Sigmoid colon (tissue), 6 donors: ENCODE measurements at regions not wholly inside any gene's neighbourhood (a gene's known extent, or its start where the extent isn't known, plus 50 kb on each side); places are given as distances from the start of the nearest gene placed in this dataset.

Experiments used
- DNase-seq: peaks from one replicate; pipeline ENCODE4 v3.0.0-alpha.2; 2019
- H3K27ac ChIP-seq, 4 donors: fragments of 200-600 bp; sonication (generic); one replicate each; pipeline ENCODE4 v1.5.1; 2016 to 2019; ENCODE audit warnings: mild to moderate bottlenecking in 1 of 4
- H3K27me3 ChIP-seq, 3 donors: fragments of 200-600 bp; sonication (generic); one replicate each; pipeline ENCODE4 v1.5.1; 2019; ENCODE audit warnings: mild to moderate bottlenecking in 1 of 3
- H3K36me3 ChIP-seq, 4 donors: fragments of 200-600 bp; sonication (generic); one replicate each; pipeline ENCODE4 v1.5.1; 2016 to 2019
- H3K4me1 ChIP-seq, 4 donors: fragments of 200-600 bp; sonication (generic); one replicate each; pipeline ENCODE4 v1.5.1; 2017 to 2019
- H3K4me3 ChIP-seq, 4 donors: fragments of 200-600 bp; sonication (generic); one replicate each; pipeline ENCODE4 v1.5.1; 2017 to 2019; ENCODE audit warnings: mild to moderate bottlenecking in 2 of 4, moderate library complexity in 1 of 4
- H3K9me3 ChIP-seq, 4 donors: fragments of 200-600 bp in 3 of 4; sonication (generic) in 3 of 4; one replicate each; pipeline versions ENCODE4 v1.5.1 to v1.6.1; 2013 to 2019
- CTCF ChIP-seq, 4 experiments: fragments of 450-650 bp in 3 of 4; fragments of 200-600 bp in 1 of 4; IDR thresholded peaks; one replicate each; pipeline ENCODE4 v1.5.1; 2016 to 2019; ENCODE audit warnings: antibody characterized with exemption in 4 of 4, mild to moderate bottlenecking in 3 of 4, moderate library complexity in 2 of 4
- EP300 ChIP-seq, 4 donors: sonication (generic); formaldehyde crosslinking; IDR thresholded peaks; one replicate each; pipeline ENCODE4 v1.6.1; 2017; ENCODE audit warnings: antibody characterized with exemption in 4 of 4
- POLR2A ChIP-seq, 2 donors: fragments of 450-650 bp; IDR thresholded peaks; one replicate each; pipeline ENCODE4 v1.6.1; 2016; ENCODE audit warnings: antibody characterized with exemption in 2 of 2, mild to moderate bottlenecking in 2 of 2, moderate library complexity in 2 of 2
- POLR2AphosphoS5 ChIP-seq, 4 donors: sonication (generic); formaldehyde crosslinking; IDR thresholded peaks; one replicate each; pipeline ENCODE4 v1.6.1; 2017; ENCODE audit warnings: antibody characterized with exemption in 4 of 4
- WGBS, 2 donors: extraction: QIAGEN DNeasy Blood & Tissue Kit; methylation state at CpG; one replicate each; pipeline ENCODE4 v1.1.7; 2013; 5-methylcytosine and 5-hydroxymethylcytosine counted together
- intact Hi-C: fragments of 100-400 bp; cut with DNase I; formaldehyde crosslinking; loops from one replicate; pipeline ENCODE4 v1.15.1; 2023
- donor health status: healthy with polysubstance abuse.
- donor health status: healthy.

- Histone ChIP-seq H3K4me3 (no peak overlapping the region), H3K36me3 (no peaks in the 10 kb centered on the region), H3K4me1 (no peaks in the 10 kb centered on the region), H3K27me3 (peaks cover 0 to 10% (median 0%) of the 10 kb centered on the region in 3 donors), H3K9me3 (no peaks in the 10 kb centered on the region), H3K27ac (no peak overlapping the region)
- WGBS, 2 donors, result 63 to 70% methylated on average over 1 of the region's 1 CpG
- intact Hi-C loops, result no loop called here
- DNase-seq, result no peak
- TF ChIP-seq POLR2AphosphoS5 (IDR thresholded peaks at IDR 0.05) (no peak), CTCF (IDR thresholded peaks at IDR 0.05) (no peak)
Measured at GRCh38 chr17:77020973-77021372, 119.8 kb upstream of the SEC14L1 start.

DNA sequence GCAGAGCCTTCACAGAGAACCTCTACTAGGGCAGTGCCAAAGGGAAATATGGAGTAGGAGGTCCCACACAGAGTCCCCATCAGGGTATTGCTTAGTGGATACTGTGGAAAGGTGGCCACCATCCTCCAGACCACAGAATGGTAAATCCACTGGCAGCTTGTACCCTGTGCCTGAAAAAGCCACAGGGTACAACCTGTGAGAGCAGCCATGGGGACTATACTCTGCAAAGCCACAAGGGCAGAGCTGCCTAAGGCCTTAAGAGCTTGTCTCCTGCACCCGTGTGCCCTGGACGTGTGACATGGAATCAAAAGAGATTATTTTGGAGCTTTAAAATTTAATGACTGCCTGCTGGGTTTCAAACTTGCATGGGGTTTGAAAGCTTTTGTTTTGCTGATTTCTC lies 118.0 kb upstream of the SEC14L1 start:
- intact Hi-C loops, result no loop called here
- Histone ChIP-seq H3K36me3 (no peaks in the 10 kb centered on the region), H3K27ac (no peak overlapping the region), H3K4me1 (no peaks in the 10 kb centered on the region), H3K9me3 (peaks cover 0 to 10% (median 2%) of the 10 kb centered on the region in 4 donors), H3K27me3 (peaks cover 0 to 5% (median 0%) of the 10 kb centered on the region in 3 donors), H3K4me3 (no peak overlapping the region)
- no peak for TF ChIP-seq EP300 (IDR thresholded peaks at IDR 0.05)
- TF ChIP-seq POLR2A (IDR thresholded peaks at IDR 0.05), result no peak
- no peak for TF ChIP-seq CTCF (IDR thresholded peaks at IDR 0.05)
- TF ChIP-seq POLR2AphosphoS5 (IDR thresholded peaks at IDR 0.05), result no peak
- DNase-seq, result no peak
- 68 to 81% methylated on average over 2 of the region's 2 CpGs for WGBS, 2 donors

DNA sequence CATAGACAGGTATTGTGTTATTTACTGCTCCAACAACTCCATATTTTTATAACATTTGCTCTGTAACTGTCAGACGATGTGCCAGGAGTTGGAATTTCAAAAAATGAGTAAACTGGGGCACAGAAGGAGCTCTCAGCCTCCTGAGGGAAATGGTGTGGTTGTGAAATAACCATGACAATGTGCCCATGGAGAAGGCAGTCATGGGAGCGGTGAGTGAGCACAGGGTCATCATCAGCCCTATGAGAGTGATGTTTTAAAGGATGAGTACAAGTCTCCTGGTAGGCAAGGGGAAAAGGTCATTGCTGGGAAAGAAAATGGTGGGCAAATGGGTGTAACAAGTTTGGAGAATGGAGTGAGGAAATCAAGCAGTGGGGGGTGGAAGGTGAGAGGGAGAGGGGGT lies 115.0 kb upstream of the SEC14L1 start:
- intact Hi-C loops, result no loop called here
- no peak overlapping the region for H3K4me3 ChIP-seq
- DNase-seq, result no peak
- peaks cover 0 to 10% (median 2%) of the 10 kb centered on the region in 4 donors for H3K9me3 ChIP-seq
- no peaks in the 10 kb centered on the region for H3K4me1 ChIP-seq
- H3K36me3 ChIP-seq, result no peaks in the 10 kb centered on the region
- H3K27me3 ChIP-seq, result no peaks in the 10 kb centered on the region
- no peak overlapping the region for H3K27ac ChIP-seq
- 64 to 79% methylated on average over 2 of the region's 2 CpGs for WGBS, 2 donors
- no peak for TF ChIP-seq POLR2A (IDR thresholded peaks at IDR 0.05)
- TF ChIP-seq POLR2AphosphoS5 (IDR thresholded peaks at IDR 0.05), result no peak
- TF ChIP-seq EP300 (IDR thresholded peaks at IDR 0.05), result no peak
- TF ChIP-seq CTCF (IDR thresholded peaks at IDR 0.05), result no peak

DNA sequence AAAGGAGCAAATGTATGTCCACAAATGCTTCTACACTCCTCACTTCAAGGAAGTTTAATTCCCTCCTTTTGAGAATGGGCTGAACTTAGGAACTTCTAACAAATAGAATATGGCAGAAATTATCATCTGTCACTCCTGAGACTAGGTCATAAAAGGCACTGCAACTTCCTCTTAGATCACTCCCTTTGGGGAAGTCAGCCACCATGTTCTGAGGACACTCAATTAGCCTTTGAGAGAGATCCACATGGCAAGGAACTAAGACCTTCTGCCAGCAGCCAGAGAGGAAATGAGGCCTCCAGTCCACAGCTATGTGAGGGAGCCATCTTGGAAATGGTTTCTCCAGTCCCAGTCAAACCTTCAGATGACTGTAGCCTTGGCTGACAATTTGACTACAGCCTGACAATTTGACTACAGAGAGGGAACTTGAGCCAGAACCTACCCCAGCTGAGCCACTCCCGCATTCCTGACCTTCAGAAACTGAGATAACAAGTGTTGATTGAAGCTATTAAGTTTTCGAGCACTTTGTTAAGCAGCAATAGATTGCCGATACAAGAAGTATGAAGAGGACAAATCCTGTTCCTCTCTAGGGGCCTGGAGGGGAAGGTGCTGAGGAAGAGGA lies 113.4 kb upstream of the SEC14L1 start:
- Histone ChIP-seq H3K27me3 (no peaks in the 10 kb centered on the region), H3K9me3 (peaks cover 7 to 15% (median 10%) of the 10 kb centered on the region in 4 donors), H3K4me1 (no peaks in the 10 kb centered on the region), H3K27ac (no peak overlapping the region), H3K4me3 (no peak overlapping the region), H3K36me3 (no peaks in the 10 kb centered on the region)
- no peak for TF ChIP-seq CTCF (IDR thresholded peaks at IDR 0.05)
- no peak for TF ChIP-seq POLR2AphosphoS5 (IDR thresholded peaks at IDR 0.05)
- no peak for TF ChIP-seq POLR2A (IDR thresholded peaks at IDR 0.05)
- TF ChIP-seq EP300 (IDR thresholded peaks at IDR 0.05), result no peak
- no peak for DNase-seq
- intact Hi-C loops, result no loop called here
- 31 to 68% methylated on average over 3 of the region's 3 CpGs for WGBS, 2 donors

DNA sequence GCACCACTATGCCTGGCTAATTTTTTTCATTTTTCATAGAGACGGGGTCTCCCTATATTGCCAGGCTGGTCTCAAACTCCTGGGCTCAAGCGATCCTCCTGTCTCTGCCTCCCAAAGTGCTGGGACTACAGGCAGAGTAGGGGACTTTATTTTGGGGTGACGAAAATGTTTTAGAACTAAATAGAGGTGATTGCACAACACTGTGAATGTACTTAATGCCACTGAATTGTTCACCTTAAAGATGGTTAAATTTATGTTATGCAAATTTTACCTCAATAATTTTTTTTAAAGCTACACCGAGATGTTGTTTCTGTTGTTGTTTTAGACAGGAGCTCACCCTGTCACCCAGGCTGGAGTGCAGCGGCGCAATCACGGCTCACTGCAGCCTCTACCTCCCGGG lies 111.9 kb upstream of the SEC14L1 start:
- no peaks in the 10 kb centered on the region for H3K27me3 ChIP-seq
- WGBS, 2 donors, result 92 to 97% methylated on average over 8 of the region's 8 CpGs
- H3K36me3 ChIP-seq, result no peaks in the 10 kb centered on the region
- H3K4me3 ChIP-seq, result no peak overlapping the region
- no peaks in the 10 kb centered on the region for H3K4me1 ChIP-seq
- peaks cover 7 to 16% (median 10%) of the 10 kb centered on the region in 4 donors for H3K9me3 ChIP-seq
- H3K27ac ChIP-seq, result no peak overlapping the region
- intact Hi-C loops, result no loop called here
- no peak for TF ChIP-seq EP300 (IDR thresholded peaks at IDR 0.05)
- no peak for TF ChIP-seq POLR2A (IDR thresholded peaks at IDR 0.05)
- no peak for TF ChIP-seq CTCF (IDR thresholded peaks at IDR 0.05)
- no peak for TF ChIP-seq POLR2AphosphoS5 (IDR thresholded peaks at IDR 0.05)
- DNase-seq, result no peak
